HG02884 (cell line): ENCODE measurements at regions not wholly inside any gene's neighbourhood (a gene's known extent, or its start where the extent isn't known, plus 50 kb on each side); places are given as distances from the start of the nearest gene placed in this dataset.
"Not testable (repeated sequence)": the region's sequence is repeated elsewhere in the genome, so short reads cannot be mapped to it uniquely, and the experiment has no call there.

Experiments
- ATAC-seq: cut with Tn5 transposase; IDR thresholded peaks from one replicate; pipeline ENCODE4 v1.9.1; 2021; ENCODE audit warnings: mild to moderate bottlenecking, moderate library complexity; ENCODE audit not compliant: unreplicated experiment

DNA sequence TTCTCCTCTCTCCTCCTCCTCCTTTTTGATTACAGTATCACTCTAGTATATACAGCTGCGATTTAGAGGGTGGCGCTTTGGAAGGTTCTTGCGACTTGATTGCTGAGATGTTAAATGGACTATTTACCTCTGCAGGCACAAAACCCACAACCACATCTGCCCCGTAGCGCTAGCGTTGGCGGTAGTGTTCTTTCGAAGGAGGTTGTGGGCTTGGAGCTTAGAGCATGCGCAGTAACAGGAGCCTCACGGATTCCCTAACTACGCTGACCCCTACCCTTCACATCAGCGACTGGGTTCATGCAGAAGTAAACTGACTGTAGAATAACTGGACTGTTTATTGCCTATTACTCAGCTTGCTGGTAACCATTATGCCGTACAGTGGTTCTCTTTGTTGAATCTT is 58.0 kb downstream of the CGGBP1 start:
- no peak for ATAC-seq

DNA sequence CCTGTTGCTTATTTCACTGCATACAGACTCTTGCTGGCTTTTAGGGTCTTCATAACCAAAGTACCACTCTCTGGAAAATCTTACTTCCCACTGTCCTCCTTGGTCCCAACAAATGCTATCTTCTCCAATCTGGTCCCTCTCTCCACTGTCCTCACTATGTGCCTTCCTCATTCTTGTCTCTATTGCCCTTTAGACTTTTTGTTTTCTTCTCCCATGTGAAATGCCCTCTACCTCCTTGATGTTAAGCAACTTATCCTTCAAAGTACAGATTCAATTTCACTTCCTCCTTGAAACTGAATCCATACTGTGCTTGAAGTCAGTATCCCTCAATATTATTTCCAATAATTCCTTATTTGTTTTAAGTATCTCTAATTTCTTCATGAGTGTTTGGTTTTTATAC is 60.8 kb downstream of the CGGBP1 start:
- no peak for ATAC-seq

DNA sequence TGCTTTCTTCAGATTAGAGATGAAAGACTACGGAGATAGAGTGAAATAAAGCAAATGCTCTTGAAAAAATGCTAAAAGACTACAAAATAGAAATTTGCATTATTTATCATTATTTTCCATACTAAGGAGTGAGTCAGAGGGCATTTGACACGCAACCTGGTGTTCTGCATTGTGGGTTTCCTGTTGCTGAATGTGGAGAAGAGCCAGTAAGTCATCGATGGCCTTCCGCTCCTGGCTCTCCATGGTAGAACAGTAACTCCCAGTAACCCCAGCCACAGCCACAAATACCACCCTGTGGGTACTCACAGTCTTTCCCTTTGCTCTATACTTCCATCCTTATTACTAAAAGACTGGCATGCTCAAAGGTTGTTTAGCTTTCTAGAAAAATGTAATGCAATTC is 61.5 kb downstream of the CGGBP1 start:
- ATAC-seq: peak; percentile 72

DNA sequence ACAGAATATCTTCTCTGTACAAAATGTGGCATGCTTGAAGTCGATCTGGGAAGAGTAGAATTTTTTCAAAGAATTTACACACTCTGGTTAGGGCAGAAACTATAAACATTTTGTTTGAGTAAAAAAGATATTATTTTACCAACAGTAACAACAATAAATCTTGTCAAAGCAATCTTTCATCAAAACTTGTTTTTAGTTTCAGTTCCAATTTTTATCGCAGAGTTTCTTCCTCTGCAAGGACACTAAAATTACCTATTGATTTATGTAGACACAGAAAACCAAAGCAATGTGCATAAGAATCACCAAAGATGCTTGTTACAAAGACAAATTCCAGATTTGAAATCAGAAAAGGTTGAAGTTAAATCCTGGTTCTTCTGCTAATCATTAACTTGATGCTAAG is 61.9 kb downstream of the CGGBP1 start:
- ATAC-seq: peak; percentile 21

DNA sequence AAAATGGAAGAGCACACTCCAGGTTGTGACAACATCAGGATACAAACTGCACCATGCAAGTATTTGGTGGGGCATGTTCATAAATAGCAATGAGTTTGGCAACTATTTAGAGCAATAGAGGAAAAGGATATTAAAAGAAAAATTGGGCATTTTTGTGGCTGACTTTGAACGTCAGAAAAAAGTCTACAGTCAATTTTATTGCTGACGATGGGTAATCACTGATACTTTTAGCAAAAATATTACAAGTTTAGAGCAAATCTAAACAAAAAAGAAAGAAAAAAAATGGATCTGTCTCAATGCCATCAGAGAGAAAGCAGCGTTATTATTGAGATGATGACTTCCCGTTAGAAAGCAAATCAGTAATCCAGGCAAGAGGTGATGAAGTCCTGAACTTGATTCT is 65.2 kb downstream of the CGGBP1 start:
- ATAC-seq: no peak

DNA sequence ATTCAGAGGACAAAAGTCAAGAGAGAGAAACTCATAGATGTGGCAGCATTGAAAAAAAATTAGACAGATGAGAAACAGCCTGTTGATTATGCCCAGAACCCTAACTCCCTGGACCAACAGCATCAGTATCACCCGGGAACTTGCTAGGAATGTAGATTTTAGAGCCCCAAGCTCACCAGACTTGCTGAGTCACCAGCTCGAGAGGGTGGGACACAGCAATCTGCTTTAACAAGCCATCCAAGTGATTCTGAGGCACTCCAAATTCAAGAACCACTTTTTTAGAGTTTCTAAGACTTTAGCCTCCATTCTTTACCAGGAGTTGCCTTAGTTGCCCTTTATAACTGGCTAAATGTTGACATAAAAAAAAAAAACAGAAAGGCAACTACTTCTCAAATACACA is 70.9 kb downstream of the CGGBP1 start:
- no peak for ATAC-seq

DNA sequence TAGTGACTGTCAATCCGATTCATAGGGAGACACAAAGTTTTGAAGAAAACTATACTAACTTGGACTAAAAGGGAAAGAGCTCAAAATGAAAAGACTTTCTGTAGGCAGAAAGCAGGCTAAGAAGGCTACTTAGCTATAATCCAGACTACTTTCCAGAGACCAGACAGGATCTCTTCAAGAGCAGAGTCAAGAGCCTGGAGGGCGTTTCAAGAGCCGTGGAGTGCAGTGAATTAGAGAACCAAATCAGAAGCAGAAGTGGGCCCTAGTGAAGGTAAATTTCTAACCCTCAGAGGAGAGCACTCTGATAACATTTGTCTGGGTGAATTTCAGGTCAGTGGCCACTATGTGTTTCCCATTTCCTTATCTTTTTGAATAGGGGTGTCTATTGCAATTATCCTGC is 76.4 kb downstream of the CGGBP1 start:
- ATAC-seq: no peak

DNA sequence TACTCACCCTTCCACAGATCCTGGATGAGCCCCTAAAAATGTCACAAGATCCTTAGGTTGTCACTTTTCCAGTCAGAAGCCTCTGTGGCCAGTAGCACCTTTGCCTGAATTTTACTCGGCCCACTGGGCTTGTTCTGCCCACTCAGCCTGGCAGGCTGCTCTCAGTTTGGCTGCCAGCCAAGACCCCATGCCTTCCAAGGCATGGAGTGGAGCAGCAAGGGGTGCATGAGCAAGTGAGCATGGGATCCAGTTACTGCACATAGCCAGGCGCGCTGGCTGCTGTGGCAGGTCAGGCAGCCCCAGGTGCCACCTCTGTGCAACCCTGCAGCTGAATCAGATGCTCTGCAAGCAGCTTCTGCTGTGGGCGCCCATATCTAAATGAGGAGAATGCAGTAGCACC is 79.3 kb downstream of the CGGBP1 start:
- ATAC-seq: no peak

DNA sequence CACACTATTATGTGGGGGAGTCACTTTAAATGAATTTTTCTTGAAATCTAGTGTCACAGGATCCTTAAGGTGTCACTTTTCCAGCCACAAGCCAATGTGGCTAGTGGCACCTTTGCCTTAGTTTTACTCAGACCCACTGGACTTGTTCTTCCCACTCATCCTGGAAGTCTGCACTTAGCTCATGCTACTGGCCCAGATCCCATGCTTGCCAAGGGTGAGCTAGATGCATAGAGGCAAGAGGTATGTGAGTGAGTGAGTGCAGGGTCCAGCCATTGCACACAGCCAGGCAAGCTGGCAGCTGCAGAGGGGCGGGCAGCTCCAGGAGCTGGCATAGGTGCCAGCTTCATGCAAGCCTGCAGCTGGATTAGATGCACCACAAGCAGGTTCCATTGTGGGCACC is 81.0 kb downstream of the CGGBP1 start:
- no peak for ATAC-seq

DNA sequence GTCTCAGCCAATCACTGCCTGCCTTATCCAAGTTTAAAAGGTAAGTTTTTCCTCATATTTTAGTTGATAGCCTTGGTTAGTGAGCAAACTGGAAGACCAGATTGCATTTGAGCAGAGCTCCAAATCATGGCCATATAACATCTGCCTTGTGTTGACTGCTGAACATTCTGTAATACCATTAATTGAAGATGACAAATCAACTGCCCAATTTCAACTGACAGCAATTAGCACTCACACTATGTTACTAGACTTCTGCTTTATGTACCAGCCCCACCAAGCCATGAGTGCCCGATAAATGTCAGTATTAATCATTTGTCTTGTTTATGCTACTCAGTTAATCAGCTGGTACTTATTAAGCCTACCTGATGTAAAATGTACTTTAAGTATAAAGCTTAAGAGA is 83.1 kb downstream of the CGGBP1 start:
- ATAC-seq: no peak

DNA sequence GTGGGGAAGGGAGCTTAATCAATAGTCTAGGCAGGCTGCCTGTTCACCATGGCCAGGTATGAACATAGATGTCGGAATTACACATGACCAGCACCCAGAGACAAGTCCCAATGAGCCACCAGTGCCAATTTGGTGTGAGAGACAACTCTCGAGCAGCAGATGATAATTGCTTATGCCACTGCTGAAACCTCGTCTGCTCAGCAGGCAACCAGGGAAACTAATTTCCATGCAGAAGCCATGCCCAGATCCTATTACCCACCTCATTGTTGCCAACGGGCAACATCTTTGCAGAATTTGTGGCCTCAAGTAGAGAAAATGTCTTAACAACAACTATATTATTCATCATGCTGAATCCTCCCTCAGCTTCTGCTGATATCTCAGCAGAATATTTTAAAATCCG is 84.9 kb downstream of the CGGBP1 start:
- ATAC-seq: no peak

DNA sequence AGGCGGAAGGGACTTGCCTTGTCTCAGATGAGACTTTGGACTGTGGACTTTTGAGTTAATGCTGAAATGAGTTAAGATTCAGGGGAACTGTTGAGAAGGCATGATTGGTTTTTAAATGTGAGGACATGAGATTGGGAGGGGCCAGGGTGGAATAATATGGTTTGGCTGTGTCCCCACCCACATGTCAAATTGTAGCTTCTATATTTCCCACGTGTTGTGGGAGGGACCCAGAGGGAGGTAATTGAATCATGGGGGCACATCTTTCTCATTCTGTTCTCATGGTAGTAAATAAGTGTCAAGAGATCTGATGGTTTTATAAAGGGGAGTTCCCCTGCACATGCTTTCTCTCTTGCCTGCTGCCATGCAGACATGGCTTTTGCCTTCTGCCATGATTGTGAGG is 89.2 kb downstream of the CGGBP1 start:
- ATAC-seq: no peak

DNA sequence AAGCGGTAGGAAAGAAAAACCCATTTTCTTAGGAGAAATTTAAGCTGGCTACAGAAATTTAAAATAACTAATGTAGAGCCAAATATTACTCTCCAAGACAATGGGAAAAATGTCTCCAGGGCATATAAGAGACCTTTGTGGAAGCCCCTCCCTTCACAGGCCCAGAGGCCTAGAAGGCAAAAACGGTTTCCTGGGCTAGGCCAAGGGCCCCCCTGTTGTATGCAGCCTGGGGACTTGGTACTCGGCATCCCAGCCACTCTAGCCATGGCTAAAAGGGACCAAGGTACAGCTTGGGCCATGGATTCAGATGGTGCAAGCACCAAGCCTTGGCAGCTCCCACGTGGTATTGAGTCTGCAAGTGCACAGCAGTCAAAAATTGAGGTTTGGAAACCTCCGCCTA is 90.1 kb downstream of the CGGBP1 start:
- no peak for ATAC-seq

DNA sequence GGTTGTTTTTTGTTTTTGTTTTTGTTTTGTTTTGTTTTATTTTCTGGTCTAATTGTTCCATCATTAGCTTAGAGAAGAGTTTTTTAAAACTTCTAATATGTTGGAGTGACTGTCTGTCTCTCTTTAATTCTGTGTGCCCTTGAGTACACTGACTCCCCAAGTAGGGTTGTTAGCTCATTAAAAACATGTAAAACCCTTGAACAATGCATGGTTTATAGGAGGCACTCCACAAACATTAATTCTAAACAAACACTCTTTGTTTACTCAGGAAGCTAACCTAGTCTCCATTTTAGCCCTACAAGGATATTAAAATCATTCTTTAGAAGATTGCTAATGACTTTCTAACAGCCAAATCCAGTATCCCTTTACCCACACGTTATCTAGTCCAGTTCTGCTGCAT is 100.5 kb downstream of the CGGBP1 start:
- ATAC-seq: no peak

DNA sequence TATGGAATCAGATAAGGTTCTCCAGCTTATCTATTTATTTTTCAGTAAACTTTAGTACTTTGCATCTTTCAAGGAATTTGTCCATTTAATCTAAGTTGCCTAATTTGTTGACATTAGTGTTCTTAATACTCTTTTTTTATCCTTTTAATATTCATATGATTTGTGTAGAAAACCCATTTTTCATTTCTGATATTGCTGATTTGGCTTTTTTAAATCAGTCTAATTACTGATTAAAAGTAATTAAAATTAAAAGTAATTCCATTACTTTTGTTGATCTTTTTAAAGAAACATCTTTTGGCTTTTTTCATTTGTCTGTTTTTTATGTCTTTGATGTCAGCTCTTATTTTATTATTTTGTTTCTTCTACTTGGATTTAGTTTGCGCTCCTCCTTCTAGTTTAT is 101.2 kb downstream of the CGGBP1 start:
- ATAC-seq: no peak

DNA sequence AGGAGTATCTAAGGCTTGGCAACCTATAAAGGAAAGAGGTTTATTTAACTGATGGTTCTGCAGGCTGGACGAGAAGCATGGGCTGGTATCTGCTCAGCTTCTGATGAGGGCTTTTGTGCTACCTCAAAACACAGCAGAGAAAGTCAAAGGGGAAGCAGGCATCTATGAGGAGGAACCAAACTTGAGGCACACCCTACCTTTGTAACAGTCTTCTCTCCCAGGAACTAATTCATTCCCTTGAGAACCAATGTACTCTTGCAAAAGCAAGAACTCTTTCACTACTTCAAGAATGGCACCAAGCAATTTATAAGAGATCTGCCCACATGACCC is 109.0 kb downstream of the CGGBP1 start:
- ATAC-seq: no peak

DNA sequence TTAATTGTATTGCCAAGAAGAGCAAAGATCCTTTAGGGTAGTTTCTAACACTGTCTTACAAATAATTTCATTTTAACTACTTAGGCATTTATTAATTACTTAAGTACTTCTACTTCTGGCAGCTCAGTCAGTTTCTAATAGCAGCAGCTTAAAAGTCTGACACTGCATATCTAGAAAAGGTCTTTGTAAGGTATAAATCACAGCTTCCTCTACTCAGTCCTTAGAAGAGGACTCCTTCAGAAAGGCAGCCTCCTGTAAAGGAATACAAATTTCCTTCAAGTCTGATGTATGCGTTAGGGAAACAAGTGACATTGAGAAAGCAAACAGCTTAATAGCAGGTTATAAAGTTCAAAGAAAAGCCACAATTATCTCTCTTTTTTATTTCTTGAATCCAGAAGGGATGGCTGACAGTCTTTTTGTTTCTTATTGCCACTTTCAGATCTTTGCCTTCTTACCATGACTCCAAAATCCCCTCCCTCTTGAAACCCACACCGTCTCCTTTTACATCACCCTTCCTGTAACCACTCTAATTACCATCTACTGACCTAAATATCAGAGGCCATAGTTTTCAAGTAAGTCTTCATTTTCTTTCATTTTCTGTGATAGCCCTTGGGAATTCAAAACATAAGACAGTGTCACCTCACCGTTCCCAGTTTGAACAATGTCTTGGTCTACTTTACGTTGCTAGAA is 109.5 kb downstream of the CGGBP1 start:
- peak; percentile 77 for ATAC-seq

DNA sequence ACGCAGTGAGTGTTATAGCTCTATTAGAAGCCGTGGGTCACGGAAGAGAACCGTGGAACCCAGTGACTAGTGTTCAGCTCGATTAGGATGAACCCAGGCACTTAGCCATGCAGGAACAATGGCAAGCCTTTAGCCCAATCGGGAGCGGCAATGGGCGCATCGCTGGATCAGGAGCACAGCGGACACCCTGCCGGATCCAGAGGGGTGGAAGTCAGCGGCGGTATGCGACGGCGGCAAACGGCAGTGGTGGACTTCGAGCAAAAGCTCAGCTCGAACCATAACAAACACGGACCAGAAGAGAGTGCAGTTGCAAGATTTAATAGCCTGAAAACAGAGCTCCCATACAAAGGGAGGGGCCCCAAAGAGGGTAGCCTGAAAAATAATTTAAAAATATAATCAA is 112.8 kb downstream of the CGGBP1 start:
- not testable (repeated sequence) for ATAC-seq

DNA sequence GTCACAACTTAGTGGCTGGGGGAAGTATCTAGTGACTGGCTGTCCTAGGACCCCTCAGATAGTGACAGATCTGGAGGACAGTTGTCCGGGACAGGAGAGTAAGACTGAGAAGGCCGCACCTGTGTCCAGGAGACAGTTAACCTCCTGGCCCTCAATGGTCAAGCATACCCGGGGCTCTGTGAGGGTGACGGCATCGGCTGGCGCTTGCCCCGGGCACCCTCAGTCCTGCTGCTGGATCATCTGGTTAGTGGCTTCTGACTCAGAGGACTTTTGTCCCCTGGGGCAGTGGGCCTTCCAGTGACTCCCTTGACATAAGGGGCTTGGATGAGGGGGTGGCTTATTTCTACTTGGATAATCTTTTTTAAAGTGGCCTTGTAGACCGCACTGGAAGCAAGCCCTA is 116.5 kb downstream of the CGGBP1 start:
- not testable (repeated sequence) for ATAC-seq

DNA sequence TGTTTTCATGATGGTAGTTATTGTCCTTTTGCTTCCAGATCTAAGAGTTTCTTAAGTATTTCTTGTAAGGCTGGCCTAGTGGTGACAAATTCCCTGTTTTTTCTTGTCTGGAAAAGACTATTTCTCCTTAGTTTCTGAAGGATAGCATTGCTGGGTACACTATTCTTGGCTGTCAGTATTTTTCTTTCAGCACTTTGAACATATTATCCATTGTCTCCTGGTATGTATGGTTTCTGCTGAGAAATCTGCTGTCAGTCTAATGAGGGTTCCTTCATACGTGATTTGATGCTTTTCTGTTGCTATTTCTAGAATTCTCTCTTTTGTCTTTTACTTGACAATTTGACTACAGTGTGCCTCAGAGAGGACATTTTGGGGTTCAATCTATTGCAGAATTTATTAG is 134.3 kb downstream of the CGGBP1 start:
- no peak for ATAC-seq

DNA sequence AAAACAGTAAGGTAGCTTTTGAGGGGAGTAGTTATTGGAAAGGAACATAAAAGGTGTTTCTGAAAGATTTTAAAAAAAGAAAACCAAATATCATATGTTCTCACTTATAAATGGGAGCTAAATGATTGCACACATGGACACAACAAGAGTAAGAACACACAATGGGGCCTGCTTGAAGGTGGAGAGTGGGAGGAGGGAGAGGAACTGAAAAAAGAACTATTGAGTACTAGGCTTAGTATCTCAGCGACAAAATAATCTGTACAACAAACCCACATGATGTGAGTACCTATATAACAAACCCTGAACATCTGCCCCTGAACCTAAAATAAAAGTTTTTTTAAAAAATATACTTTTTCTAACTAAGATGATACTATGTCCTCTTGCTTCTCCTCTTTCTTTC is 138.3 kb downstream of the CGGBP1 start:
- ATAC-seq: no peak

DNA sequence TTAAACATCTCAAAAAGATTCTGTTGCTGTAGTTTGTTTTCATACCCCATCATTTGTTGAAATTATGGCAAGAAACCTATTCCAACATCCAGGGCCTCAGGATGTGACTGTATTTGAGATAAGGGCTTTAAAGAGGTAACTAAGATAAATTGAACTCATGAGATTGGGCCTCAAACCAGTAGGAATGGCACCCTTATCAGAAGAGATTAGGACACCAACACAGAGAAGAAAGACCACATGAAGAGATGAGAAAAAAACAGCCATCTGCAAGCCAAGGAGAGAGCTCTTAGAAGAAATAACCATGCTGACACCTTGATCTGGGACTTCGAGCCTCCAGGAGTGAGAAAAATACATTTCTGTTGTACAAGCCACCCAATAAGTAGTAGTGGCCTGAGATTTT is 157.7 kb downstream of the CGGBP1 start:
- no peak for ATAC-seq

DNA sequence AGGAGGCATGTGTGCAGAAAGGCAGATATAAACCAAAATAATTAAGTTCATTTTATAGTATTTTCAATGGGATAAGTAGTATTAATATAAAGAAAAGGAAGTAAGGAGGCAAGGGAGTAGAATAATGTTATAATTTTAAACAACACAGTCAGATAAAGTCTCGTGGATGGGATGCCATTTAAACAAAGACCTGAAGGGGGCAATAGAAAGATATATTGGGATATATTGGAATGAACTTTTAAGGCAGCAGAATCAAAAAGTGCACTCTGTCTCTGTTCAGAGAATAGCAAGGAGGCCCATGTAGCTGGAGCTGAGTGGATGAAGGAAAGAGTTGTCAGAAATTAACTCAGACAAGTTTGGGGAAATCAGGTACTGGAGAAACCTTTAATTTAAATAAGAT is 158.7 kb downstream of the CGGBP1 start:
- no peak for ATAC-seq

DNA sequence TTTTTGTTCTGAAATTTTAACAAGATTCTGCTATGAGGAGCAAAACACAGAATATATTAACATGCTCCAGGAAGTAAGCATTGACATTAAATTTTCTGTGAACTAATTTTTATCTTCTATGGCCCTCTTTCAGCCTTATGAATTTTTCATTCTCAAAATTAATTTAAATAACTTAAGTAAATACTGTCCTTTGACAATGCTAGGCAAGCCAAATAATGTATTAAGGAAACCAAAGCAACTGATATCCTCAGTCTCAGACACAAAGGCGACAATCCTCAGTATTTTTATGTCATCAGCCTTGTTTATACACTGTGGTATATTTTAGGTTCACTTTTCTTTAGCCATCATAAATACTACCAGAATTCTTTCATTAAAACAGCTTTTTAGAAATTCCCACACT is 159.8 kb downstream of the CGGBP1 start:
- no peak for ATAC-seq
